ENCODE measurements at regions not wholly inside any gene's neighbourhood (a gene's known extent, or its start where the extent isn't known, plus 50 kb on each side); places are given as distances from the start of the nearest gene placed in this dataset.

DNA sequence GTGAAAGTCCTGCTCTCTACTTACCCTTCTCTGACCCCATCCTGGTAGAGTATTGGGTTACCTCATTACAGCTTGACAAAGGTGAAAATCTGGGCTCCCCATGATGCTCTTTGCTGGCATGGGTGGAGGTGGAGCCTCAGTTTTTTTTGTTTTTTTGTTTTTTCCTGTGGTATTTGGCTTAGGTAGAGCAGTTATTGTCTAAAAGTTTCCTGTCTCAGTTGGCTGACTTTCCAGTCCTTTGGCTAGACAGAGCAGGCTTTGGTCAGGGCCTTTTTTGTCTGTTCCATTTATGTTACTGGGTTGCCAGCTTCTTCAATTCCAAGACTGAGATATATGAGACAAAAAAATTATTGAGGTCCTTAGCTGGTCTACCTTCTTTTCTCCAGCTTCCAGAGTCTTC lies 163.4 kb downstream of the GALC start:
- TF ChIP-seq, protein P1, sequence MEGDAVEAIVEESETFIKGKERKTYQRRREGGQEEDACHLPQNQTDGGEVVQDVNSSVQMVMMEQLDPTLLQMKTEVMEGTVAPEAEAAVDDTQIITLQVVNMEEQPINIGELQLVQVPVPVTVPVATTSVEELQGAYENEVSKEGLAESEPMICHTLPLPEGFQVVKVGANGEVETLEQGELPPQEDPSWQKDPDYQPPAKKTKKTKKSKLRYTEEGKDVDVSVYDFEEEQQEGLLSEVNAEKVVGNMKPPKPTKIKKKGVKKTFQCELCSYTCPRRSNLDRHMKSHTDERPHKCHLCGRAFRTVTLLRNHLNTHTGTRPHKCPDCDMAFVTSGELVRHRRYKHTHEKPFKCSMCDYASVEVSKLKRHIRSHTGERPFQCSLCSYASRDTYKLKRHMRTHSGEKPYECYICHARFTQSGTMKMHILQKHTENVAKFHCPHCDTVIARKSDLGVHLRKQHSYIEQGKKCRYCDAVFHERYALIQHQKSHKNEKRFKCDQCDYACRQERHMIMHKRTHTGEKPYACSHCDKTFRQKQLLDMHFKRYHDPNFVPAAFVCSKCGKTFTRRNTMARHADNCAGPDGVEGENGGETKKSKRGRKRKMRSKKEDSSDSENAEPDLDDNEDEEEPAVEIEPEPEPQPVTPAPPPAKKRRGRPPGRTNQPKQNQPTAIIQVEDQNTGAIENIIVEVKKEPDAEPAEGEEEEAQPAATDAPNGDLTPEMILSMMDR (IDR thresholded peaks at IDR 0.05; ENCODE audit: low read depth, low read length, missing control alignments): no peak
- H3K4me3 ChIP-seq (ENCODE audit: low read depth, low read length): no peak overlapping the region
- DNase-seq (ENCODE audit: low read depth): no peak

DNA sequence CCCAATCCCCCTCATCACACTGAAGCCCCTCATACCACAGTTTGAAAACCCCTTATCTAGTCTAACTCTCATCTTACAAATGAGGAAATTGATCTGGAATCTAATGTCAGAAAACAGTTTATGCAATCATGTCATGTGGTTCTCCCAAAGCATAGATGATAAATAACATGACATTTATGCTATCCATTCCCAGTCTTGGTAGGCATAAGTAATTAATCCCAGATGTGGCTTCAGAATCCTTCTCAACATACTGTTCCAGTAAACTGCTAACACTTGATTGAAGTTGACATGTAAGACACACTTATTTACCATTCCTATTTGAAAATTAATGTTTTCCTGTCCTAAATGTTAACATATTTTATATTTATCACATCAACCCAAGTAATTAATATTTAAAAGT lies 168.7 kb downstream of the GALC start:
- TF ChIP-seq, protein P1 (IDR thresholded peaks at IDR 0.05; ENCODE audit: low read depth, low read length, missing control alignments): no peak
- H3K4me3 ChIP-seq (ENCODE audit: low read depth, low read length): no peak overlapping the region
- no peak for DNase-seq (ENCODE audit: low read depth)

DNA sequence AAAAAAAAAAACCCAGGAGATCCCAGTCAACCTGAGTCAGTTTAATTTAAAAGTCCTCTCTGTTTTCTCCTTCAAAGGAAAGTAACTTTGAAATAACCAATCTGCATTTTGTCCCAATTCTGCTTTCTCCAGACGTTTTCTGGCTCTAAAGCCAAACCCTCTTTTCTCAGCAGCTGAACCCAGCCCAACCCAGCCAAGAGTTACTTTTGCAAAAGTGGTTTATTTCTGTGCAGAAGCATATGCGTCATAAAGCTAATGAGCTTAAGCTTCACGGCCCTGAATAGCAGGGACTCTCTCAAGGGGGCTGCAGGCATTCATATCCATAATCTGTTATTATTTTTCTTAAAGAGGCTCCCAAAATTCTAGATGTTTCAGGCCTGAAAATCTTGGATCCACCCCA lies 176.6 kb downstream of the GALC start:
- TF ChIP-seq, protein P1 (IDR thresholded peaks at IDR 0.05; ENCODE audit: low read depth, low read length, missing control alignments): no peak
- H3K4me3 ChIP-seq (ENCODE audit: low read depth, low read length): no peak overlapping the region
- DNase-seq (ENCODE audit: low read depth): no peak

DNA sequence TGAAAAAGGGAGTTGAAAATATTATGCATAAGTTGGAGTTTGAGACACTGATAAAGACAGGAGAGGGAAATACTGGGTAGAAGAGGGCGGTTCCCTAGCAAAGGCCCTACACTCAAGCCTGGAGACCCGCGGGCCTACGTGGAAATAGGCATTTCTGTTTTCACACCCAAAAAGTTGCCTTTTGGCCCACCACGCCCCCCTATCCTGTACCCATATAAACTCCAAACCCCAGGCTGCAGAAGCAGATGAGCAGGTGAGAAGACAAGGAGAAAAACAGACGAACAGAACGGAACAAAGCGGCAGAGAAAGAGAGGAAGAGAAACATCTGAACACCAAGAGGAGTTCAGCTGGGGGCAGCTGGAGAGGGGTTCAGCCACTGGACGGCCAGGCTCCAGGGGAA lies 177.9 kb downstream of the GALC start:
- H3K4me3 ChIP-seq (ENCODE audit: low read depth, low read length): no peak overlapping the region
- DNase-seq (ENCODE audit: low read depth): no peak
- TF ChIP-seq, protein P1 (IDR thresholded peaks at IDR 0.05; ENCODE audit: low read depth, low read length, missing control alignments): no peak

DNA sequence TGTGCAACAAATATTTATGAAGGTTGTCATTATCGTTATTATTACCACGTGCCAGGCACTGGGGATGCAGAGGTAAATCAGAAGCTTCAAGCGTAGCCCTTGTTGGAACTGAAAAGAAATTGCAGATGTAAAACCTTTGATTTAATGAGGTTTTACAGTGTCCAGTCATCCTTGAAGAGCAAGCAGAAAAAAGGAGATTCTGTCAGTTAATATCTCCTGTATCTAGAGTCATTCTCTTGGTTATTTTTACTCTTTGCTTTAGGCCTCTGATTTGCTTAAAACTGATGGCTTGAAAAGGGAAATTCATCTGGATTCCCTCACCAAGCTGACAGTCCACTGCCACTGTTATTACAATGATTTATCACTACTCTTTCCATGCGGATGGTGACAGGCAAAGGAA lies 179.3 kb downstream of the GALC start:
- no peak for DNase-seq (ENCODE audit: low read depth)
- TF ChIP-seq, protein P1 (IDR thresholded peaks at IDR 0.05; ENCODE audit: low read depth, low read length, missing control alignments): no peak
- no peak overlapping the region for H3K4me3 ChIP-seq (ENCODE audit: low read depth, low read length)

DNA sequence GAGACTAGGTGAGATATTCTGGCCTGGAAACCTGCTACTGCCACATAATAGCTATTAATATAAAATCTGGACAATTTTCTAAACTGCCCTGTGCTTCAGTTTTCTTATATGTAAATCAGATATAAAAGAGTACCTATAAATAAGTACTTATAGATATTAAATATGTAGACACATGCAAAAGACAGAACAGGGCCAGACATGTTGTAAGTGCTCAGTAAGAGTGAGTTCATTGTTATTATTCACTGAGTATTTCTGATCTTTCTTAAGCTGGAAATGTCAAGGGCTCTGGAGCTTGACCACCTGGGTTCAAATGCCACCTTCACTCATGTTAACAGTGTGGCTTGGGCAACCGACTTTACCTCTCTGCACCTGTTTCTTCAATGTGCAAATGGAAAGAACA lies 179.8 kb downstream of the GALC start:
- DNase-seq (ENCODE audit: low read depth): no peak

DNA sequence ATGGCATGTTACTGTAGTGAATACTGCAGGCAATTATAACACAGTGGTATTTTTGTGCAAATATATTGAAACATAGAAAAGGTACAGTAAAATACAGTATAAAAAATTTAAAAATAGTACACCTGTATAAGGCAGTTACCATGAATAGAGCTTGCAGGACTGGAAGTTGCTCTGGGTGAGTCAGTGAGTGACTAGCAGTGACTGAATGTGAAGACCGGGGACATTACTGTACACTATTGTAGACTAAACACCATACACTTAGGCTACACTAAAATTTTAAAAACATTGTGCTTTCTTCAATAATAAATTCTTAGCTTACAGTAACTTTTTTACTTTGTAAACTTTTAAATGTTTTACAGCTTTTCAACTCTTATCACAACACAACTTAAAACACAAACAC lies 181.7 kb downstream of the GALC start:
- no peak overlapping the region for H3K4me3 ChIP-seq (ENCODE audit: low read depth, low read length)
- no peak for DNase-seq (ENCODE audit: low read depth)
- TF ChIP-seq, protein P1 (IDR thresholded peaks at IDR 0.05; ENCODE audit: low read depth, low read length, missing control alignments): no peak

More for the DNA sequence above, 179.8 kb downstream of the GALC start:
- TF ChIP-seq, protein P1 (IDR thresholded peaks at IDR 0.05; ENCODE audit: low read depth, low read length, missing control alignments): no peak
- H3K4me3 ChIP-seq (ENCODE audit: low read depth, low read length): no peak overlapping the region
